Transverse colon (tissue), 3 donors: ENCODE measurements at regions not wholly inside any gene's neighbourhood (a gene's known extent, or its start where the extent isn't known, plus 50 kb on each side); places are given as distances from the start of the nearest gene placed in this dataset.

Experiments
- EP300 ChIP-seq: sonication (generic); formaldehyde crosslinking; IDR thresholded peaks from one replicate; pipeline ENCODE4 v1.6.1; 2017; ENCODE audit warnings: antibody characterized with exemption, low read depth
- POLR2A ChIP-seq: fragments of 450-650 bp; IDR thresholded peaks from one replicate; pipeline ENCODE4 v1.6.1; 2016; ENCODE audit warnings: antibody characterized with exemption, mild to moderate bottlenecking, moderate library complexity
- TF ChIP-seq, protein P1 (sequence below), 5 experiments: fragments of 200-600 bp in 3 of 5; fragments of 450-650 bp in 2 of 5; sonication (generic) in 3 of 5; IDR thresholded peaks; 1 replicate in 2 of 5; 2 replicates in 3 of 5; pipeline ENCODE4 v1.5.1; 2016 to 2017; ENCODE audit warnings: antibody characterized with exemption in 5 of 5, inconsistent platforms in 3 of 5, mild to moderate bottlenecking in 2 of 5, moderate library complexity in 1 of 5

DNA sequence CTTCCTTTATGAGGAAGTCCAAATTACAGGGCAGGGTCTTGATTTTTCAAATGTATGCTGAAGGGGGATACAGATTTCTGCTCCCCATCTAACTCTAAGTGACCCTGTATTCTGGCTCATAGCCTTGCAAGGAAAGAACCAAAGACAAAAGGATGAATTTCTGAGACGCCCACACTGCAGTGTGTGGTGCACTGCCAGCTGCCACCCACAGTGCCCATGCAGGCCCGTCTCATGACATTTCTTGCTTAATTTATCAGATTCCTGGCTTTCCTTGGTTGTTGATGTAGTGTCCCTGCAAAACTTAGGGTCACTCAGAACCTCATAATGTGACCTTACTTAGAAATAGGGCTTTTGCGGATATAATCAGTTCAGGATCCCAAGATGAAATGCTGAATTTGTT lies 68.0 kb downstream of the CBLN4 start:
- TF ChIP-seq, protein P1, sequence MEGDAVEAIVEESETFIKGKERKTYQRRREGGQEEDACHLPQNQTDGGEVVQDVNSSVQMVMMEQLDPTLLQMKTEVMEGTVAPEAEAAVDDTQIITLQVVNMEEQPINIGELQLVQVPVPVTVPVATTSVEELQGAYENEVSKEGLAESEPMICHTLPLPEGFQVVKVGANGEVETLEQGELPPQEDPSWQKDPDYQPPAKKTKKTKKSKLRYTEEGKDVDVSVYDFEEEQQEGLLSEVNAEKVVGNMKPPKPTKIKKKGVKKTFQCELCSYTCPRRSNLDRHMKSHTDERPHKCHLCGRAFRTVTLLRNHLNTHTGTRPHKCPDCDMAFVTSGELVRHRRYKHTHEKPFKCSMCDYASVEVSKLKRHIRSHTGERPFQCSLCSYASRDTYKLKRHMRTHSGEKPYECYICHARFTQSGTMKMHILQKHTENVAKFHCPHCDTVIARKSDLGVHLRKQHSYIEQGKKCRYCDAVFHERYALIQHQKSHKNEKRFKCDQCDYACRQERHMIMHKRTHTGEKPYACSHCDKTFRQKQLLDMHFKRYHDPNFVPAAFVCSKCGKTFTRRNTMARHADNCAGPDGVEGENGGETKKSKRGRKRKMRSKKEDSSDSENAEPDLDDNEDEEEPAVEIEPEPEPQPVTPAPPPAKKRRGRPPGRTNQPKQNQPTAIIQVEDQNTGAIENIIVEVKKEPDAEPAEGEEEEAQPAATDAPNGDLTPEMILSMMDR (IDR thresholded peaks at IDR 0.05) = no peak
- no peak for TF ChIP-seq POLR2A
- no peak for TF ChIP-seq EP300
